HG02798 (cell line): ENCODE measurements at regions not wholly inside any gene's neighbourhood (a gene's known extent, or its start where the extent isn't known, plus 50 kb on each side); places are given as distances from the start of the nearest gene placed in this dataset.
A peak's percentile ranks its signal among the peaks of the same experiment; 100 is the strongest.

Experiments
- ATAC-seq: cut with Tn5 transposase; IDR thresholded peaks from one replicate; pipeline ENCODE4 v1.9.1; 2021; ENCODE audit warnings: mild to moderate bottlenecking; ENCODE audit not compliant: unreplicated experiment, poor library complexity

DNA sequence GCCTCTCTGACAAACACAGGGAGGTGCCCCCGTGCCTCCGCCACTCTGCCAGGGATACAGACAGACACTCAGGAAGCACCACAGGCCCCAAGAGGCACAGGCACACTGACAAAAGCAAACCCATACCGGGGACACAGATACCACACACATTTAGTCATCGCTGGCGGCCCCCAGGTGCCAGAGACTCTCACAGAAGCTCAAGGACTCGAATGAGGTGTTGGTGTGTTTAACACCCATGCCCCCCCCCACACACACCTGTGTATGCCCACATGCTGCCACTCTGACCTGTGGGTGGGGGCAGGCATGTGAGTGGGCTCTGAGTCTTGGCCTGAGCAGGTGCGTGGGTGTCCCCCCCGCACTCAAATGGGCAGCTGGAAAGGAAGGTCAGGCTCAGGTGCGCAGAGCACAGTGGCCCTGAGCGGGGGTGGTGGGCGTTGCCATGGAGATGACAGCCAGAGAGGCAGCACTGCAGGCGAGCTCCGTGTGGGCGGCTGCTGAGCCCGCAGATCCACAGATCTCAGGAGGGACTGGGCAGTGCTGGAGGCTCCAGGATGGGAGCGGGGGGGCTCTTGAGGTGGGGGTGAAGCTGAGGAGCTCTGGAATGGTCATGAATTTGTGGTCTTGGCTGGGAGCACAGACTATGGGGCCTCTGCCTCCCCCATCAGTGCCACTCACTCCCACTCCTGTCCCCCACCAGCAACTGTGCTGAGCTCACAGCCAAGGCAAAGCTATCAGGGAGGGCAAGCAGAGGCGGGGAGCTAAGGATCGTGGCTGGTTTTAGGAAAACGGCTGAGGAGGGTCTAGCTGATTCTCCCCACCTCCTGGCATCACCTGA is 73.9 kb upstream of the TAF1B start:
- peak; percentile 48 for ATAC-seq

DNA sequence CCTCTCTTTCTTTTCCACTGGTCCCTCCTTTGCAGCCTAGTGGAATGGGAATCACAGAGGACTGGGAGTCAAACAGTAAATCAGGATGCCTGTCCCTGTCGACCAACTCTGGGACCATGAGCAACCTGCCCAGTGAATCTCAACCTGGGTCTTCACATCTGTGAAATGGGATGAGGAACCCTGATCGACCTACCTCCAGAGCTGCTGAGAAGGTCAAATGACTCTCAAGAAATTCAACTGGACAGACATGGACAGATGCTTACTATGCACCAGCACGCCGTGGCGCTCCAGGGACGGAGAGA is 73.3 kb upstream of the TAF1B start:
- no peak for ATAC-seq

DNA sequence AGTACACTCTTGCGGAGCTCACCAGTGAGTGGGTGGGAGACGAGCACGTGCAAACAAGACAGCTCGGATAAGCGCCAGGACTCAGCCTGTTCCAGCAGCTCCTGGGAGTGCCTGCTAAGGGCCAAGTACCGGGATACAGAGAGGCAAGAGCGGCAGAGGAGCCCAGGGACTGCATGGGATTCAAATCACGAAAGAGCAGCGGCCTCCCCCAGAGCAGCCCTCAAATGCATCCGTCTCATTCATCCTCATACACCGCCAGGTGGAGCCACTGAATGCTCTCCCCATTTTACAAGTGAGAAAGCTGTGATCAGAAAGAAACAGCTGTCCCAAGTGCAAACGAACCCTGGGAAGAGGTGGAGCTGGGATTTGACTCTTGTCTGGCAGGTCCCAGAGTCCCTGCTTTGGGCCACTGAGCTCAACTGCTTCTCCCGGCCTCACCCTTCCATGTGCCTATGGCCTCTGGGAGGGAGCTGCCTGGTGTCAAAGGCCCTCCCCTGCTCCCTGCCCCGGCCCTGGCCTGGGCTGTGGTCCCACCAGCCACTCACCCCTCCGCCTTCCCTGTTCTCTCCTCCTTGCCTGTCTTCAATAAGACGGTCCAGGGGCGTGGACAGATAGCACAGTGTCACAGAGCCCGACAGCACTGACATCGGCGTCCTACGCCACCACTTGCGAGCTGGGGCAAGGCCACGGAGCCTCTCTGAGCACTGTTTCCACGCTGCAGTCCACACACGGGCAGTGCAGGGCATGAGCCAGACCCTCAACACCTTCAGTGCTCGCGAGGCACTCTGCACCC is 72.8 kb upstream of the TAF1B start:
- no peak for ATAC-seq

- ATAC-seq, result no peak
These were observed 72.2 kb upstream of the TAF1B start for GRCh38 chr2:9771101-9771449.

DNA sequence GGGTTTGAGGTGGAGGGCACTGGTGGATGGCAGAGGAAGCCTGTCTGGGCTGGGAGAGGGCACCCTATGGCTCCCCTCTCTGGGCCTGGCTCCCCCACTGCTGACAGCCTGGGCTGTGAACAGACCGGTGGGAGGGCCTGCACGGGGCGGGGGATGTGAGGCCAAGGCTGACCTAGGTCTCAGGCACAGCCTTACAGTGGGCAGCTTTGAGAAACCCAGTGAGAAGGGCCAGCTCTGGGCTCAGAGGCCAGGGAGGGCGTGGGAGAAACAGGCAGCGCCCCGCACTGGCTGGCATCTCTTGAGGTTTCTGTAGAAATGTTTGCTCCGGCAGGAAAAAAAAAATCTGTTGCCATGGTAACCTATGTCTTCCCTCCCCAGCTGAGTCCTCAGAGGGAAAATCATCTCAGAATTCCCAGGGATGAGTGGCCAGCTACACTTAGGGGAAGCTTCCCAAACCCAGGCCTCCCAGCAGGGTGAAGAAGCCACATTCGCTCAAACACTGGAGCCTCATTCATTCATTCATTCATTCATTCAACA is 71.7 kb upstream of the TAF1B start:
- no peak for ATAC-seq

DNA sequence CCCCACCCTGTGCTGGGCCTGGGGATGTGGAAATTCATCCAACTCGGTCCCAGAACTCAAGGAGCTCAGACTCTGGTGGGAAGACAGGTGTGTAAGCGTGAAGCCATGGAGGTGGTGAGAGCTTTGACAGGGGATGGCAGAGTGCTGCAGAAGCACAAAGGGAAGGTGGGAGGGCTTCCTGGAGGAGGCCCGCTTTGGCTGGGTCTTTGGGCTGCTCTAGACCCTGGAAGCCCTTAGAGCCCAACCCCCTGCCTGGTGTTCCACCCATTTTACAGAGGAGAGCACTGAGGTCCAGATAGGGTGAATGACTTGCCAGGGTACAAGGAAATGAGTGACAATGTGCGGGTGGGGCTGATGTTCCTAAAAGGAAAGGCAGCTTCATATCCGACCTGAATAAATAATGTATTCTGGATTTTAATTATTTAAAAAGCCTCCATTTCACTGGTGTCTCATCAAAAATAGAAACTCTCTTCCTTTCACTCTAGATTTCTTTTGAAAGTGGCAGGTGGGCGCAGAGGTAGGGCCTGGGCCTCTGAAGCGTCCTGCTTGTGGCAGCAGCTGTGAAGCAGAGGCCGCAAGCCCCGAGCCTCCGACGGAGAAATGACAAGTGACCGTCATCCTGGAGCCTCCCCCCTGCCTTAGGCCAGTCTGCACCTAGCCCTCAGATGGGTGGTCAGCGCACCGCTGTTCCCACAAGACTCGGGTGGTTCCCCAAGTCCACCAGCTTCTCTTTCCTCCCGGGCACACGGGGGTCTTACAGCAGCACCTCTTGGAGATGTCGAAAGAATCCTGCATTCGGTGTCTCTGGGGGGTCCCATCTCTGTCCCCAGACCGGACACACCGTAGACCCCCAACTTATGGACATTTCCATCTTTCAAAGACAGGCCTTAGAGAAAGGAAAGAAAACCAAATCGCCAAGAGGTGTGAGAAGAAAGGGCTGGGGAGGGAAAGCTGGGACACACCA is 71.0 kb upstream of the TAF1B start:
- no peak for ATAC-seq

- ATAC-seq, result no peak
These were observed 70.0 kb upstream of the TAF1B start for GRCh38 chr2:9772999-9773902.

DNA sequence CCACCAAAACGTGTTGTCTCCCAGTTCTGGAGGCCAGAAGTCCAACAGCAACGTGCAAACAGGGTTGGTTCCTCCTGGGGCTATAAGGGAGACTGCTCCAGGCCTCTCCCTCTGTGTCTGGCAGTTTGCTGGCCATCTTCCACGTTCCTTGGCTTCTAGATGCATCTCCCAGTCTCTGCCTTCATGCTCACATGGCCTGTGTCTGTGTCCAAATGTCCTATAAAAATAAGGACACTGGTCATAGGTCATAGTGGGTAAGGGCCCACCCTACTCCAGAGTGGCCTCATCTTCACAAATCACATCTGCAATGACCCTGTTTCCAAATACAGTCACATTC is 69.4 kb upstream of the TAF1B start:
- ATAC-seq, result no peak

- ATAC-seq, result no peak
These were observed 69.0 kb upstream of the TAF1B start for GRCh38 chr2:9774266-9774665.

DNA sequence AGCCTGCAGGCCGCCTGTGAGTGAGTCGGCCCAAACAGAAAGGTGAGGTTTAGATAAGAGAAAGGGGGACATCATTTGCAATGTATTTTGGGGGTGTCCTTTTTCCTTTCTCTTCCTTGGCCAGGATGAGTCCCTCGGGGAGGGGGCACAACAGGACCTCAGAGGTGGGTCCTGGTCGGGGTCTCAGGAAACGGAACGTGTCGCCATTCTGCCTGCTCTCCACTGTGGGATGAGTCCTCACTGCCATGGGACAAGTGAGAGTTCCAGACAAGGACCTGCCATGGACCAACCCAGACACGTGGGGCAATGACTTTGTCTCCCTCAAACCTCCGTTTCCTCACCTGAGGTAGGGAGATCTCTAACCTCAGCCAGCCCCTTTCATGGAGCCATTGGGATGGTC is 67.9 kb upstream of the TAF1B start:
- no peak for ATAC-seq

- no peak for ATAC-seq
These were observed 67.1 kb upstream of the TAF1B start for GRCh38 chr2:9775999-9776712.

- ATAC-seq, result no peak
These were observed 66.2 kb upstream of the TAF1B start for GRCh38 chr2:9777081-9777480.

GRCh38 chr2:9778012-9778411 is 65.3 kb upstream of the TAF1B start:
- no peak for ATAC-seq

DNA sequence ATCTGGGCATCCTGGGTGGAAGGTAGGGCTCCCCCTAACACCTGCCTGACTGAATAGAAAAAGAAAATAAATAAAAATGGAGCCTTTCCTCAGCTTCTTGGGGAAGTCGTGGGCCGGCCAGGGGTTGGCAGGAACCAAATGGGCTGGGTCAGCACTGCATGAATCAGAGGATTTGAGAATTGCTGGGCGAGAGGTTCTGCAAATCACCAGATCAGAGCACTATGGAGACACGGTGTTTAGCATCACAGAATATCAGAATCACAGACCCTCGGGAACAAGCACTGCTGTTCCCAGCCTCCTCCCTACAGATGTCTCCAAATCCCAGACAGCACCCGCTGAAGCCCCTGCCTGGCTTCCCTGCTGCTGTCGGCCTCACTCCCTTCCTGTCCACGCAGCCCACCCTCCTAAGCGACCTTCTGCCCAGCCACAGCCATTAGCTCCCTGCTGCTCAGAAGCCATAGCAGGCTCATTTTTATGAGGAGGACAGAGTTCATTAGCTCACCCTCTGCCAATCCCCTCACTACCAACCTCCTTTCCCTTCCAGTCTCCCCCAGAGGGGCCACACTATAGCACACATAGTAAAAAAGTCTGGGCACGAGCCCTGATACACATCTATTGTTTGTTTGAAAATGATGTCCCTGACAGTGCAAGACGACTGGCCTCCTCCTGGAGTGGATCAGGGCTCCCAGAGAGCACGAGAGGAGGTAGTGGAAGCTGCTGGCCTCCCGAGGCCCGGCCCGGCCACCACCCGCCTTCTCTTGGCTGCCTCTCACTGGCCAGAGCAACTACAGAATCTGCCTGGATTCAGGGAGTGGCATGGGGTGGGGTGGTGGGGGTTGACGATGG is 64.6 kb upstream of the TAF1B start:
- ATAC-seq, result no peak

DNA sequence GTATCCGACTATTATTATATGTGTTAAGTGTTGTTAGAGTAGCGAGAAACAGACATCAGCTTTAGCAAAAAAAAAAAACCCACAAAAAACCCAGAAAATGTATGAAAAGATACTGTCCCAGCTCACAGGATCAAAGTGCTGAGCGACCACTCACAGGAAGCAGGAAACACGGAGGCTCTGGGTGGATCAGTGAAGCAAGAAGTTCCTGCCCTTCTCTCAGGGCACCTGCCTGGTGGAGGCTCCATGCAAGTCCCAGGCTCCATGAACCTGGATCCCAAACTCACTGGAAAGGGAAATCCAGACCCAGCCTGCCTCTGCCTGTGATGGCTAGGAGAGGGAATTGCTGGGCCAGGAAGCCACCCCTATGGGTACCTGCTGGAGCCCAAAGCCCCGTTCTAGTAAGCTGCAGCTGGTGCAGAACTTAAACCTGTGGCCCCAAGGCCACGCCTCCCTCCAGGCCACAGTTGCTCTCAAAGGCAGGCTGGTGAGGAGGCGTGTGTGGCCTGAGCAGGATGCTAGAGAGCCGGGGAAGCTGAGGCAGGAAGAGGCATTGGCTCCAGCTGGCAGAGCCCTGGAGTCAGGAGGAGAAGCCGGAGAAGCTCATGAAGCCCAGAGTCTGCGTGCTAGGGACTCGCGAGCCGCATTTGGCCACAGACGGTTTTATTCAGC is 63.5 kb upstream of the TAF1B start:
- peak; percentile 58 for ATAC-seq

DNA sequence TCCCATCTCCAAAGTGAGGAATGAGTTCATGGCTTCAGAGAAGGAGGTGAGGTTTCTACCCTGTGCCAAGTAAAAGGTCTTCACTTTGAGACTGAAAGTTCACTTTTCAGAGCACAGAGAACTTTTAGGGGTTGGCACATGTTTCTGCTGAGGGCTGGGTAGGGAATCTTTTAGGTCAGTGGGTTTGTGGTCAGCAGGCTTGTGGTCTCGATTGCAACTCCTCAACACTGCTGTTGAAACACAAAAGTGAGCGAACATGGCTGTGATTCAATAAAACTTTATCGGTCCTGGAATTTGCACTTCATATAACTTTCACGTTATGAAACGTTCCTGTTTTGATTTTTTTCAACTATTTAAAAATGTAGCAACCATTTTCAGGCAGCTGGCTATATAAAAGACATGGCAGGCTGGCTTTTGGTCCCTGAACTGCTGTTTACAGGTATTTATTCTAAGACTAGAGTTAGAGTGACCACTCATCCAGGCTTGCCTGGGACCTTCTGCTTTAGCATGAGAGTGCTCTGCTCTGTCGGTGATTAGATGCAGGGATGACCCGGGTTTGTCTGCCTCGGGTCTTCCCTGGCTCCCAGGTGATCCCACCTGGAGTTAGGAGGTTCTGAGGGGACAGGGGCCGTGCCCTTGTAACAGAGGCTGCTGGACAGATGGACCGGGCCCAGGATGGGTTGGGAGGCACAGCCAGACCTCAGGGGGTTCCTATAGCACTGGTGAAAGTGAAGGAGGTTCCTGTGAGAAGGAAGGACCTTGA is 62.7 kb upstream of the TAF1B start:
- no peak for ATAC-seq

DNA sequence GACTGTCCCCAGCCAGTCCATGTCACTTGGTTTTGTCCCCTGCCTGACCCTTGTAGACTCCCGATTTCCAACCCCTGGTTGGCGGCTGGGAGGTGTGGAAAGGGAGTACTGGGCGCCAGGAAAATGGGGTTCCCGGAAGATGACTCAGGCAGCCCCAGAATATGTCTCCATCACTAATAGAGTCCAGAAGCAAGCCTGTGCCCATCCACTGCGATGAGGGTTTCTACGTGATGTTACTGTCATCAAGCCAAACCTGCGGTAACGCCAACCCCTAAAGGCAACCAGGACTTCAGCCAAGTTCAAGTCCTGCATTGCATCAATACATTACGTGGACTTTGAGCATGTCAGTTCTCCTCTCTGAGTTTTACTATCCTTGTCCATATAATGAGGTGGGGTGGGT is 62.0 kb upstream of the TAF1B start:
- no peak for ATAC-seq
